GM23248 (cell line): ENCODE measurements at regions not wholly inside any gene's neighbourhood (a gene's known extent, or its start where the extent isn't known, plus 50 kb on each side); places are given as distances from the start of the nearest gene placed in this dataset.

Experiments
- DNase-seq: peaks from one replicate; pipeline ENCODE4 v3.0.0-alpha.2; 2015
- H2AFZ ChIP-seq: fragments of 200-600 bp; sonication (generic); 2 replicates; pipeline ENCODE4 v1.6.1; 2016; ENCODE audit warnings: antibody characterized with exemption
- H3F3A ChIP-seq: fragments of 200-600 bp; sonication (generic); 2 replicates; pipeline ENCODE4 v1.6.1; 2016; ENCODE audit warnings: mild to moderate bottlenecking, antibody characterized with exemption, mixed run types; ENCODE audit not compliant: insufficient read depth
- H3K27ac ChIP-seq: fragments of 200-600 bp; sonication (generic); 2 replicates; pipeline ENCODE4 v1.5.1; 2016; ENCODE audit warnings: mild to moderate bottlenecking
- H3K27me3 ChIP-seq: fragments of 200-600 bp; sonication (generic); replicated peaks from 2 replicates; pipeline ENCODE4 v1.6.1; 2016; ENCODE audit warnings: mild to moderate bottlenecking; ENCODE audit not compliant: insufficient read depth
- H3K36me3 ChIP-seq: fragments of 200-600 bp; sonication (generic); 2 replicates; pipeline ENCODE4 v1.6.1; 2016; ENCODE audit warnings: low read depth, mild to moderate bottlenecking
- H3K4me1 ChIP-seq: fragments of 200-600 bp; sonication (generic); 2 replicates; pipeline ENCODE4 v1.6.1; 2016; ENCODE audit warnings: mild to moderate bottlenecking; ENCODE audit not compliant: insufficient read depth
- H3K4me2 ChIP-seq: fragments of 200-600 bp; sonication (generic); one replicate; pipeline ENCODE4 v1.6.1; 2016; ENCODE audit warnings: mild to moderate bottlenecking; ENCODE audit not compliant: unreplicated experiment
- H3K4me3 ChIP-seq: fragments of 200-600 bp; sonication (generic); 2 replicates; pipeline ENCODE4 v1.5.1; 2016; ENCODE audit warnings: mild to moderate bottlenecking
- H3K79me2 ChIP-seq: fragments of 200-600 bp; sonication (generic); 2 replicates; pipeline ENCODE4 v1.6.1; 2016; ENCODE audit warnings: mild to moderate bottlenecking; ENCODE audit not compliant: insufficient read depth
- H3K9ac ChIP-seq: fragments of 200-600 bp; sonication (generic); 2 replicates; pipeline ENCODE4 v1.6.1; 2016; ENCODE audit warnings: mild to moderate bottlenecking
- H3K9me2 ChIP-seq: fragments of 200-600 bp; sonication (generic); 2 replicates; pipeline ENCODE4 v1.6.1; 2016; ENCODE audit warnings: mixed run types, mild to moderate bottlenecking, moderate library complexity; ENCODE audit not compliant: insufficient read depth
- H3K9me3 ChIP-seq: fragments of 200-600 bp; sonication (generic); one replicate; pipeline ENCODE4 v1.6.1; 2017; ENCODE audit warnings: low read depth
- H4K20me1 ChIP-seq: fragments of 200-600 bp; sonication (generic); 2 replicates; pipeline ENCODE4 v1.6.0; 2016; ENCODE audit not compliant: insufficient read depth
- EZH2 ChIP-seq: fragments of 200-600 bp; sonication (generic); IDR thresholded peaks from 2 replicates; pipeline ENCODE4 v1.6.1; 2018; ENCODE audit warnings: antibody characterized with exemption, mild to moderate bottlenecking; ENCODE audit not compliant: insufficient read depth, poor library complexity, severe bottlenecking
- EZH2phosphoT487 ChIP-seq: fragments of 200-600 bp; sonication (generic); IDR thresholded peaks from 2 replicates; pipeline ENCODE4 v1.6.1; 2018; ENCODE audit warnings: antibody characterized with exemption, moderate library complexity, mild to moderate bottlenecking, low read depth; ENCODE audit not compliant: insufficient read depth
- WGBS, 2 experiments: methylation state at CpG; one replicate each; pipeline ENCODE4 v1.1.6; 2015 to 2017; ENCODE audit warnings: low lambda C conversion rate in 2 of 2, low coverage in 1 of 2; ENCODE audit errors: missing lambda C conversion rate in 2 of 2; 5-methylcytosine and 5-hydroxymethylcytosine counted together
- in situ Hi-C: fragments of 300-500 bp; cut with MboI; formaldehyde crosslinking; loops from 2 replicates; pipeline ENCODE4 v1.15.0; 2020

GRCh38 chr16:63349961-63350360, 1313.7 kb upstream of the CDH8 start:
- 18 to 19% methylated on average over 1 of the region's 1 CpG for WGBS, 2 experiments
- H3F3A ChIP-seq, result no peaks in the 10 kb centered on the region
- no peak for TF ChIP-seq EZH2
- TF ChIP-seq EZH2phosphoT487, result no peak
- H3K36me3 ChIP-seq, result no peaks in the 10 kb centered on the region
- no peak overlapping the region for H3K4me2 ChIP-seq
- no peak overlapping the region for H2AFZ ChIP-seq
- no peaks in the 10 kb centered on the region for H4K20me1 ChIP-seq
- no peak for DNase-seq
- no peaks in the 10 kb centered on the region for H3K79me2 ChIP-seq
- H3K27ac ChIP-seq, result no peak overlapping the region
- in situ Hi-C loops, result loop anchor here (25.0 kb wide), 1 partner anchor 1762 kb away; the partner anchor contains the start of gene CDH11
- H3K9me3 ChIP-seq, result no peaks in the 10 kb centered on the region
- H3K27me3 ChIP-seq, result no peaks in the 10 kb centered on the region
- H3K9me2 ChIP-seq, result no peaks in the 10 kb centered on the region
- no peak overlapping the region for H3K9ac ChIP-seq
- H3K4me3 ChIP-seq, result no peak overlapping the region
- H3K4me1 ChIP-seq, result no peaks in the 10 kb centered on the region

DNA sequence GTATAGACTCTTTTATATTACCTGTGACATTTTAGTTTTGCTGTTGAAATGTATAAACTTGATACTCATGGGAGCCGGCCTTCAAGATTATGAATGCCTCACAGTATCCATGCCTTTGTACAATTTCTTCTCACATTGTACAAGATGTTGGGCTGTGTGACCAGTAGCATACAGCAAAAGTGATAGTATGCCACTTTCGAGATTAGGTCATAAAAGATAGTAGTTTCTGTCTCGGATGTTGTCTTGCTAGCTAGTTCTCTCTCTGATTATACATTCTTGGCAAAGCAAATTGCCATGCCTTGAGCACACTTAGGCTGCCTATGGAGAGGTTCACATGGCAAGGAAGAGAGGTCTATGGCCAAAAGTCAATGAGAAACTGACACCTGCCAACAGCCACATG, 1309.8 kb upstream of the CDH8 start:
- Histone ChIP-seq H3K79me2 (no peaks in the 10 kb centered on the region), H3K4me1 (no peaks in the 10 kb centered on the region), H3K4me2 (no peak overlapping the region), H3K4me3 (no peak overlapping the region), H3K9me3 (no peaks in the 10 kb centered on the region), H3K27me3 (no peaks in the 10 kb centered on the region), H3K27ac (no peak overlapping the region), H4K20me1 (no peaks in the 10 kb centered on the region), H2AFZ (no peak overlapping the region), H3K9me2 (no peaks in the 10 kb centered on the region), H3K9ac (no peak overlapping the region), H3K36me3 (no peaks in the 10 kb centered on the region), H3F3A (no peaks in the 10 kb centered on the region)
- DNase-seq, result no peak
- TF ChIP-seq EZH2, result no peak
- TF ChIP-seq EZH2phosphoT487, result no peak
- in situ Hi-C loops, result no loop called here
- WGBS, 2 experiments, result 33 to 40% methylated on average over 3 of the region's 3 CpGs

- no peak for DNase-seq
- no peaks in the 10 kb centered on the region for H3K36me3 ChIP-seq
- TF ChIP-seq EZH2 (no peak), EZH2phosphoT487 (no peak)
- H3K4me1 ChIP-seq, result no peaks in the 10 kb centered on the region
- H3K79me2 ChIP-seq, result no peaks in the 10 kb centered on the region
- H3K9me3 ChIP-seq, result no peaks in the 10 kb centered on the region
- H2AFZ ChIP-seq, result no peak overlapping the region
- in situ Hi-C loops, result no loop called here
- H3K27me3 ChIP-seq, result no peaks in the 10 kb centered on the region
- no peak overlapping the region for H3K4me2 ChIP-seq
- no peaks in the 10 kb centered on the region for H3K9me2 ChIP-seq
- no peak overlapping the region for H3K27ac ChIP-seq
- 9 to 17% methylated on average over 1 of the region's 1 CpG for WGBS, 2 experiments
- no peak overlapping the region for H3K9ac ChIP-seq
- no peaks in the 10 kb centered on the region for H3F3A ChIP-seq
- H3K4me3 ChIP-seq, result no peak overlapping the region
- H4K20me1 ChIP-seq, result no peaks in the 10 kb centered on the region
Observed at GRCh38 chr16:63337264-63337663, 1301.0 kb upstream of the CDH8 start.

- H3K4me3 ChIP-seq, result no peak overlapping the region
Observed at GRCh38 chr16:63331111-63331510, 1294.9 kb upstream of the CDH8 start.

DNA sequence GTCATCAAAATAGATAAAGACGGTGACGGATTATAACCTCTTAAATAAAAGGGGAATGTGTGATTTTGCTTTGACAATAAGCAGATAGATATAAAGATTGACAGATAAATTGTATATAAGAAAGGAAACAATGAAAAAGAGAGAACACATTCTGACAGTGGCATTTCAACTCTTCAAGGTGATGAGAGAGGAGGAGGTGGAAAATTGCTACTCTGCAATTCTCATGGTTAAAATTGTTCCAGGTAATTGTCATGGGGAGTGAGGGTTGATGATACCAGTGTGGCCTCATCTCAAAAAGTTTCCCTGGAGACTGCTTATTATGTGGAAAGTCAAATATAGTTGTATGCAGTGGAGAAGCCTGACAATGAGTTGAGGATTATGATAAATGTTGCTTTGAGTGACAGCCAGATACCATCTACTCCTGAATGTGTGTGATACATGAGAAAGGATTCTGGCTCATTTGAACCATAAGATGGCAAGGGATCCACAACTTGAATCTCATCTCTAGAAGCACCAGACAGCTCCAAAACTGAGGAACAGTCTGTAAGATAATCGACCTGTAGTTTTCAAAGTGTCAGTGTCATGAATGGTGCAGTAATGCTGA, 1290.6 kb upstream of the CDH8 start:
- no peak overlapping the region for H2AFZ ChIP-seq
- no peak for DNase-seq
- H3K4me1 ChIP-seq, result no peaks in the 10 kb centered on the region
- H3K36me3 ChIP-seq, result no peaks in the 10 kb centered on the region
- H4K20me1 ChIP-seq, result no peaks in the 10 kb centered on the region
- H3K4me2 ChIP-seq, result no peak overlapping the region
- WGBS, 2 experiments, result 48 to 58% methylated on average over 3 of the region's 3 CpGs
- H3K4me3 ChIP-seq, result no peak overlapping the region
- no peaks in the 10 kb centered on the region for H3K9me2 ChIP-seq
- H3K9me3 ChIP-seq, result no peaks in the 10 kb centered on the region
- no peak overlapping the region for H3K27ac ChIP-seq
- no peak for TF ChIP-seq EZH2phosphoT487
- no peak for TF ChIP-seq EZH2
- H3F3A ChIP-seq, result no peaks in the 10 kb centered on the region
- no peaks in the 10 kb centered on the region for H3K79me2 ChIP-seq
- no peak overlapping the region for H3K9ac ChIP-seq
- no peaks in the 10 kb centered on the region for H3K27me3 ChIP-seq
- in situ Hi-C loops, result no loop called here

More at GRCh38 chr16:63331111-63331510, 1294.9 kb upstream of the CDH8 start:
- Histone ChIP-seq H3K27ac (no peak overlapping the region), H3K9me2 (no peaks in the 10 kb centered on the region), H3K27me3 (no peaks in the 10 kb centered on the region), H3K36me3 (no peaks in the 10 kb centered on the region), H3F3A (no peaks in the 10 kb centered on the region), H3K4me1 (no peaks in the 10 kb centered on the region), H3K9me3 (no peaks in the 10 kb centered on the region), H2AFZ (no peak overlapping the region), H4K20me1 (no peaks in the 10 kb centered on the region), H3K4me2 (no peak overlapping the region), H3K9ac (no peak overlapping the region), H3K79me2 (no peaks in the 10 kb centered on the region)
- TF ChIP-seq EZH2 (no peak), EZH2phosphoT487 (no peak)
- 4 to 11% methylated on average over 3 of the region's 3 CpGs for WGBS, 2 experiments
- DNase-seq, result no peak
- in situ Hi-C loops, result no loop called here
